ENCODE measurements at regions not wholly inside any gene's neighbourhood (a gene's known extent, or its start where the extent isn't known, plus 50 kb on each side); places are given as distances from the start of the nearest gene placed in this dataset.
A peak's percentile ranks its signal among the peaks of the same experiment; 100 is the strongest.

- H3K4me3 ChIP-seq = no peak overlapping the region
- H3K9me3 ChIP-seq = no peaks in the 10 kb centered on the region
- H3K27me3 ChIP-seq = no peaks in the 10 kb centered on the region
- H3K4me1 ChIP-seq = no peaks in the 10 kb centered on the region
- DNase-seq = no peak
- H3K27ac ChIP-seq = no peak overlapping the region
- ATAC-seq (ENCODE audit: low FRiP score in 2 of 2) = peak in 1 of 2 donors; percentile 22
- H3K36me3 ChIP-seq = no peaks in the 10 kb centered on the region
- TF ChIP-seq POLR2A (IDR thresholded peaks at IDR 0.05) = no peak
- no peak for TF ChIP-seq EP300 (IDR thresholded peaks at IDR 0.05)
- TF ChIP-seq, protein P1, sequence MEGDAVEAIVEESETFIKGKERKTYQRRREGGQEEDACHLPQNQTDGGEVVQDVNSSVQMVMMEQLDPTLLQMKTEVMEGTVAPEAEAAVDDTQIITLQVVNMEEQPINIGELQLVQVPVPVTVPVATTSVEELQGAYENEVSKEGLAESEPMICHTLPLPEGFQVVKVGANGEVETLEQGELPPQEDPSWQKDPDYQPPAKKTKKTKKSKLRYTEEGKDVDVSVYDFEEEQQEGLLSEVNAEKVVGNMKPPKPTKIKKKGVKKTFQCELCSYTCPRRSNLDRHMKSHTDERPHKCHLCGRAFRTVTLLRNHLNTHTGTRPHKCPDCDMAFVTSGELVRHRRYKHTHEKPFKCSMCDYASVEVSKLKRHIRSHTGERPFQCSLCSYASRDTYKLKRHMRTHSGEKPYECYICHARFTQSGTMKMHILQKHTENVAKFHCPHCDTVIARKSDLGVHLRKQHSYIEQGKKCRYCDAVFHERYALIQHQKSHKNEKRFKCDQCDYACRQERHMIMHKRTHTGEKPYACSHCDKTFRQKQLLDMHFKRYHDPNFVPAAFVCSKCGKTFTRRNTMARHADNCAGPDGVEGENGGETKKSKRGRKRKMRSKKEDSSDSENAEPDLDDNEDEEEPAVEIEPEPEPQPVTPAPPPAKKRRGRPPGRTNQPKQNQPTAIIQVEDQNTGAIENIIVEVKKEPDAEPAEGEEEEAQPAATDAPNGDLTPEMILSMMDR (IDR thresholded peaks at IDR 0.05) = no peak
- TF ChIP-seq POLR2AphosphoS5 (IDR thresholded peaks at IDR 0.05) = no peak
Observed at GRCh38 chr6:155521719-155522118, 66.1 kb upstream of the NOX3 start.

GRCh38 chr6:155520078-155520477 lies 64.4 kb upstream of the NOX3 start:
- TF ChIP-seq, protein P1 (IDR thresholded peaks at IDR 0.05) = no peak
- no peak for TF ChIP-seq POLR2A (IDR thresholded peaks at IDR 0.05)
- TF ChIP-seq POLR2AphosphoS5 (IDR thresholded peaks at IDR 0.05) = no peak
- no peak for TF ChIP-seq EP300 (IDR thresholded peaks at IDR 0.05)
- Histone ChIP-seq H3K27ac (no peak overlapping the region), H3K4me3 (no peak overlapping the region), H3K4me1 (no peaks in the 10 kb centered on the region), H3K9me3 (no peaks in the 10 kb centered on the region), H3K36me3 (no peaks in the 10 kb centered on the region), H3K27me3 (no peaks in the 10 kb centered on the region)
- 88% methylated on average over 2 of the region's 2 CpGs for WGBS, 2 donors
- ATAC-seq (ENCODE audit: low FRiP score in 2 of 2) (no peak), DNase-seq (no peak)

GRCh38 chr6:155519176-155519738 lies 63.6 kb upstream of the NOX3 start:
- H3K4me3 ChIP-seq = no peak overlapping the region
- H3K36me3 ChIP-seq = no peaks in the 10 kb centered on the region
- WGBS, 2 donors = 72 to 76% methylated on average over 1 of the region's 1 CpG
- H3K9me3 ChIP-seq = no peaks in the 10 kb centered on the region
- no peak overlapping the region for H3K27ac ChIP-seq
- no peaks in the 10 kb centered on the region for H3K27me3 ChIP-seq
- DNase-seq (no peak), ATAC-seq (ENCODE audit: low FRiP score in 2 of 2) (no peak)
- H3K4me1 ChIP-seq = no peaks in the 10 kb centered on the region
- TF ChIP-seq, protein P1 (IDR thresholded peaks at IDR 0.05) = no peak
- no peak for TF ChIP-seq POLR2AphosphoS5 (IDR thresholded peaks at IDR 0.05)

GRCh38 chr6:155517294-155517693 lies 61.7 kb upstream of the NOX3 start:
- H3K27me3 ChIP-seq = no peaks in the 10 kb centered on the region
- no peak for TF ChIP-seq POLR2A (IDR thresholded peaks at IDR 0.05)
- no peak for TF ChIP-seq POLR2AphosphoS5 (IDR thresholded peaks at IDR 0.05)
- TF ChIP-seq, protein P1 (IDR thresholded peaks at IDR 0.05) = no peak
- no peak for TF ChIP-seq EP300 (IDR thresholded peaks at IDR 0.05)
- no peaks in the 10 kb centered on the region for H3K4me1 ChIP-seq
- no peak overlapping the region for H3K4me3 ChIP-seq
- WGBS, 2 donors = 86 to 89% methylated on average over 8 of the region's 8 CpGs
- no peaks in the 10 kb centered on the region for H3K36me3 ChIP-seq
- H3K9me3 ChIP-seq = no peaks in the 10 kb centered on the region
- ATAC-seq (ENCODE audit: low FRiP score in 2 of 2) (no peak), DNase-seq (no peak)
- no peak overlapping the region for H3K27ac ChIP-seq

- Histone ChIP-seq H3K4me1 (no peaks in the 10 kb centered on the region), H3K27ac (no peak overlapping the region), H3K27me3 (no peaks in the 10 kb centered on the region), H3K36me3 (no peaks in the 10 kb centered on the region), H3K9me3 (no peaks in the 10 kb centered on the region), H3K4me3 (no peak overlapping the region)
- no peak for DNase-seq
- TF ChIP-seq, protein P1 (IDR thresholded peaks at IDR 0.05) = no peak
- no peak for TF ChIP-seq POLR2A (IDR thresholded peaks at IDR 0.05)
- TF ChIP-seq EP300 (IDR thresholded peaks at IDR 0.05) = no peak
- TF ChIP-seq POLR2AphosphoS5 (IDR thresholded peaks at IDR 0.05) = no peak
- WGBS, 2 donors = 30 to 46% methylated on average over 1 of the region's 1 CpG
- ATAC-seq (ENCODE audit: low FRiP score in 2 of 2) = no peak
Observed at GRCh38 chr6:155510879-155511278, 55.2 kb upstream of the NOX3 start.

Measured in upper lobe of left lung (tissue), 6 donors.